AG09309 (cell line): ENCODE measurements at regions not wholly inside any gene's neighbourhood (a gene's known extent, or its start where the extent isn't known, plus 50 kb on each side); places are given as distances from the start of the nearest gene placed in this dataset.

Experiments
- DNase-seq: peaks from one replicate; pipeline ENCODE4 v3.0.0-alpha.2; 2010; ENCODE audit warnings: low read depth
- H3K4me3 ChIP-seq: 2 replicates; pipeline ENCODE4 v1.5.1; 2011; ENCODE audit warnings: mild to moderate bottlenecking, low read depth, low read length, moderate library complexity; ENCODE audit not compliant: control insufficient read depth
- CTCF ChIP-seq: IDR thresholded peaks from 2 replicates; pipeline ENCODE4 v1.5.1; 2011; ENCODE audit warnings: mild to moderate bottlenecking, low read depth, low read length, inconsistent platforms; ENCODE audit not compliant: insufficient read depth, control insufficient read depth; ENCODE audit errors: missing control alignments

DNA sequence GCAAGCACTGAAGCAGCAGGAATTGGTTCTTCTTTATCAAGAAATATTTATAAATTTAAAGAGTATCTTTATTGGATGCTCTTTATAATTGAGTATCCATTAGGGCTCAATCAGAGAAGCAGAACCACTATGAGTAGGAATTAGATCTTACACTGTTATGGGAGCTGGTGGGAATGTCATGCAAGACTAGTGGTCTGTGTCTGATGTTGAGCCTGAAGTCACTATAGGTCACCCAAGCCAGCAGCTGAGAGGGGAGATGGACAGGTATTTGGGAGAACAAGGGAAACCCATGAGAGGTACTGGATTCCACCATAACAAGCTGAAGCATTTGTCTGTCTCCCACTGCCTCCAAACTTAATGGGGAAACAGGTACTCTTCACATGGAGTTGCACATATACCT lies 283.7 kb upstream of the BOD1L1 start:
- no peak for TF ChIP-seq CTCF
- DNase-seq: no peak
- H3K4me3 ChIP-seq: no peak overlapping the region

DNA sequence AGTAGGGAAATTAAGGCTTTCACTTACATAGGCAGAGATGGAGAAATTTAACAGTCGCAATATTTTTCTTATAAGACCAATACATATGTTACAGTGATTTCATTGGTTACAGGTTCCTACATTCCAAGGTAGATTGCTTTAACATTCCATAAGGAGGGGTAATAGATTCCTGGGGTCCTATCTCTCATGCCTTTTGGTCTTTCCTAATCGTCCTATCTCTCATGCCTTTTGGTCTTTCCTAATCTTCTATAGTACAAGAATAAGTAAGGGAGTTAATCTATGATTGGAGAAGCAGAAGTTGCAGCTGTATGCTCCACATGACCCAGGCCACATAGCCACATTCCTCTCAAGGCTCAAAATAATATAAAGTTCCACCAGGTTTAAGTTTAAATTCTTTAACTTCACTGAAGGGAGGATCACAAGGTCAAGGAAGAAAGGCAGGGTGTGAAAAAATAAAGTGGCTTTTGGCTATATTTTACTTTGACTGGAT lies 285.0 kb upstream of the BOD1L1 start:
- TF ChIP-seq CTCF: no peak

GRCh38 chr4:13912966-13913365 lies 285.4 kb upstream of the BOD1L1 start:
- no peak for TF ChIP-seq CTCF
- no peak overlapping the region for H3K4me3 ChIP-seq
- DNase-seq: peak; percentile 46

More for the DNA sequence above, 285.0 kb upstream of the BOD1L1 start:
- DNase-seq: no peak
- no peak overlapping the region for H3K4me3 ChIP-seq

- no peak for TF ChIP-seq CTCF
- peak; percentile 52 for DNase-seq
- no peak overlapping the region for H3K4me3 ChIP-seq
These were observed 289.5 kb upstream of the BOD1L1 start for GRCh38 chr4:13917015-13917414.

DNA sequence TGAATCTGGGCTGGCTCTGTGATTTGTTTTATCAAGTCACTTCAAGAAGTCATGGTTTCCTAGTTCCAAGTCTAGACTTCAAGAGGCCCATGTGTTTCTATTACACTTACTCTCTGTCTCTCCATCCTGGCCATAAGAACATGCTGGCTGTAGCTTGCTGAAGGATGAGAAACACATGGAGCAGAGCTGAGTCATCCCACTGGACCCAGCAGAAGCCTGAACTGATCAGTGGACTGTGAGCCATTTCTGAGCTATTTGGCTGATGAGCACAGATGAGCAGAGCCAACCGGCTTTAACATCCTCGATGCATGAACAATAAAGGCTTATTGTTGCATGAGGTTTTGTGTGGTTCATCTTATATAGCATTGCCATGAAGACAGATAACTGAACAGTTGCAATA lies 290.6 kb upstream of the BOD1L1 start:
- no peak for TF ChIP-seq CTCF
- no peak overlapping the region for H3K4me3 ChIP-seq
- peak; percentile 96 for DNase-seq

DNA sequence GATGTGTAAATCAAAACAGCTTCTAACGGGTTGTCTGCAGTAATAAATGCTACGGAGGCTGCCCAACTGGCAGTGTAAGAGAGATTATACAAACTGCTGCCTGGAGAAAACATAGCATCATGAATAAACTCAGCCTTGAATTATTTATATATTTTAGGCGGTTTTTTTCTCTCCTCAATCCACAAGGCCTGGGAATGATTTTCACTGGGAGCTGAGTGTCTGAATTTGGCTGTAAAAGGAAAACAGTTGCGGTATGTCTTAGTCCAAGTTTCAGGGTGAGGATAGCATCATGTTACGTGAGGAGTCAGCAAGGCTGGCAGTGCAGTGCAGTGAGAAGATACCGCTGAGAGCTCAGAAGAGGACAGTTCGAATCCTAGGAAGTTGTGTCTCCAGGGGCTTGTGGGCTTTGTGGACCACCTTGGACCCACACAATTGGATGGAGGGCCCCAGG lies 291.5 kb upstream of the BOD1L1 start:
- peak; percentile 93 for DNase-seq
- no peak overlapping the region for H3K4me3 ChIP-seq
- TF ChIP-seq CTCF: no peak
